ENCODE measurements at regions not wholly inside any gene's neighbourhood (a gene's known extent, or its start where the extent isn't known, plus 50 kb on each side); places are given as distances from the start of the nearest gene placed in this dataset.

- Histone ChIP-seq H3K9me3 (ENCODE audit: control insufficient read depth, low read depth, low read length) (no peaks in the 10 kb centered on the region), H3K23me2 (ENCODE audit: insufficient read length, low read depth, low read length, poor library complexity, severe bottlenecking) (no peaks in the 10 kb centered on the region), H4K20me1 (ENCODE audit: control insufficient read depth, insufficient read depth, insufficient read length) (no peaks in the 10 kb centered on the region), H3K9ac (ENCODE audit: extremely low read depth, insufficient read length, low read length) (no peak overlapping the region), H2BK120ac (ENCODE audit: low read depth, low read length, poor library complexity, severe bottlenecking) (no peak overlapping the region), H2AK5ac (ENCODE audit: insufficient read length, low read length) (no peak overlapping the region), H3K79me2 (ENCODE audit: insufficient read depth, low read length) (no peaks in the 10 kb centered on the region), H2BK20ac (ENCODE audit: low read depth, low read length, poor library complexity, severe bottlenecking) (no peak overlapping the region), H3K4ac (ENCODE audit: low read depth, low read length) (no peak overlapping the region), H2AFZ (ENCODE audit: low read length) (no peak overlapping the region), H3K23ac (ENCODE audit: insufficient read length, low read depth, low read length) (no peak overlapping the region), H4K8ac (replicated peaks; ENCODE audit: insufficient read length, low read depth, low read length) (no peak overlapping the region), H3K4me1 (ENCODE audit: insufficient read depth, low read length) (no peaks in the 10 kb centered on the region), H3K27me3 (ENCODE audit: insufficient read depth, low read length) (no peaks in the 10 kb centered on the region), H3K4me2 (ENCODE audit: insufficient read depth, insufficient read length, low read length) (no peak overlapping the region), H4K91ac (ENCODE audit: insufficient read length, low read depth, low read length) (no peak overlapping the region), H4K5ac (ENCODE audit: insufficient read length, low read depth, low read length) (no peak overlapping the region), H2BK15ac (ENCODE audit: low read depth, low read length) (no peak overlapping the region), H2BK12ac (ENCODE audit: insufficient read length, low read depth, low read length) (no peak overlapping the region), H3K14ac (ENCODE audit: insufficient read depth, low read length) (no peak overlapping the region), H3K79me1 (ENCODE audit: insufficient read depth, low read depth, low read length, poor library complexity, severe bottlenecking) (no peaks in the 10 kb centered on the region), H3K27ac (ENCODE audit: insufficient read length, low read depth, low read length) (no peak overlapping the region), H3K18ac (ENCODE audit: insufficient read length, low read depth, low read length) (no peak overlapping the region), H3K56ac (ENCODE audit: insufficient read length, low read depth, low read length) (no peak overlapping the region), H2BK5ac (ENCODE audit: insufficient read length, low read length) (no peak overlapping the region), H3T11ph (ENCODE audit: low read length) (no peak overlapping the region)
- WGBS (ENCODE audit: extremely low coverage, insufficient read length, low lambda C conversion rate) = no CpG with 5 or more reads among the region's 7 CpGs
- no peak overlapping the region; a peak in 1 of 7 replicates for H3K27ac Mint-ChIP-seq
- peaks cover 23% of the 10 kb centered on the region for H3K27me3 Mint-ChIP-seq (ENCODE audit: low read depth)
- no peak for TF ChIP-seq CTCF (conservative IDR thresholded peaks at IDR 0.05)
- H3K4me3 Mint-ChIP-seq = no peak overlapping the region
- DNase-seq = no peak
- H3K36me3 Mint-ChIP-seq (ENCODE audit: insufficient read depth in 1 of 3, low read depth in 3 of 3) = no peaks in the 10 kb centered on the region; a peak in 1 of 7 replicates
- no peaks in the 10 kb centered on the region for H3K4me1 Mint-ChIP-seq
- peaks cover 0 to 3% of the 10 kb centered on the region in 2 experiments; a peak in 2 of 5 replicates for H3K9me3 Mint-ChIP-seq
Observed at GRCh38 chr13:111467111-111467890, 146.9 kb downstream of the TEX29 start.
